ENCODE measurements at regions not wholly inside any gene's neighbourhood (a gene's known extent, or its start where the extent isn't known, plus 50 kb on each side); places are given as distances from the start of the nearest gene placed in this dataset.

GRCh38 chr4:189374176-189374575 lies 566.5 kb upstream of the FRG1 start:
- CTCF ChIA-PET, result no interaction called here

DNA sequence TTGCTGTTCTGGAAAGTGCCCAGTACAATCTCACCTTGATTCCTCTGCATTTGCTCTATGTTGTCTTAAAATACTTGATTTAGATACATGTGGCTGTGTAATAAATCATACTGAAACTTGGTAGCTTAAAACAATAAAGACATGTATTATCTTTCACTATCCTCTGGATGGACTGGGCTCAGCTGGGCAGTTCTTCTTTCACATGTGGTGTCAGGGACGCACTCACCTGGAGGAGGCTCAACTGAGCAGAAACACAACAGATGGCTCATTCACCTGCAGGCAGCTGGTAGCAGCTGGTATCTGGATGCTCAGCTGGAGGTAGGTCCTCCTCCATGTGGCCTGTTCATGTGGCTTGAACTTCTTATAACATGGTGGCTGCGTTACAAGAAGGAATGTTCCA lies 563.8 kb upstream of the FRG1 start:
- H3K27ac ChIP-seq (ENCODE audit: extremely low read depth, low read depth, low read length), result no peak overlapping the region
- H3K36me3 ChIP-seq (ENCODE audit: control insufficient read depth in 2 of 2, insufficient read depth in 1 of 2, low read length in 2 of 2), result no peaks in the 10 kb centered on the region
- no peaks in the 10 kb centered on the region for H3K4me1 ChIP-seq (ENCODE audit: control insufficient read depth, insufficient read depth, low read length)
- ChIA-PET POLR2A (no interaction called here), CTCF (no interaction called here)
- no peak overlapping the region for H3K4me3 ChIP-seq (ENCODE audit: low read depth, low read length)
- TF ChIP-seq ZNF837 (tag by site-specific recombination; IDR thresholded peaks at IDR 0.05), result no peak
- TF ChIP-seq TRIM28 (IDR thresholded peaks at IDR 0.05; ENCODE audit: borderline replicate concordance, low read length), result no peak
- no peak for TF ChIP-seq ELK4 (IDR thresholded peaks at IDR 0.05; ENCODE audit: borderline replicate concordance, low read depth, low read length)
- no peak for TF ChIP-seq ZNF558 (tag by site-specific recombination; IDR thresholded peaks at IDR 0.05)
- no peak for TF ChIP-seq ZNF274 (IDR thresholded peaks at IDR 0.05; ENCODE audit: low read length)
- no peak for TF ChIP-seq ZNF274 (tag by site-specific recombination; IDR thresholded peaks at IDR 0.05; ENCODE audit: borderline replicate concordance)
- TF ChIP-seq ZNF76 (tag by site-specific recombination; IDR thresholded peaks at IDR 0.05; ENCODE audit: borderline replicate concordance, low read depth), result no peak
- no peak for TF ChIP-seq ZNF423 (tag by site-specific recombination; IDR thresholded peaks at IDR 0.05)
- TF ChIP-seq RBAK (tag by site-specific recombination; IDR thresholded peaks at IDR 0.05), result no peak
- TF ChIP-seq, protein P1, sequence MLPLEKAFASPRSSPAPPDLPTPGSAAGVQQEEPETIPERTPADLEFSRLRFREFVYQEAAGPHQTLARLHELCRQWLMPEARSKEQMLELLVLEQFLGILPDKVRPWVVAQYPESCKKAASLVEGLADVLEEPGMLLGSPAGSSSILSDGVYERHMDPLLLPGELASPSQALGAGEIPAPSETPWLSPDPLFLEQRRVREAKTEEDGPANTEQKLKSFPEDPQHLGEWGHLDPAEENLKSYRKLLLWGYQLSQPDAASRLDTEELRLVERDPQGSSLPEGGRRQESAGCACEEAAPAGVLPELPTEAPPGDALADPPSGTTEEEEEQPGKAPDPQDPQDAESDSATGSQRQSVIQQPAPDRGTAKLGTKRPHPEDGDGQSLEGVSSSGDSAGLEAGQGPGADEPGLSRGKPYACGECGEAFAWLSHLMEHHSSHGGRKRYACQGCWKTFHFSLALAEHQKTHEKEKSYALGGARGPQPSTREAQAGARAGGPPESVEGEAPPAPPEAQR (tag by site-specific recombination; IDR thresholded peaks at IDR 0.05), result no peak
- no peak for TF ChIP-seq YY2 (tag by site-specific recombination; IDR thresholded peaks at IDR 0.05)
- no peak for TF ChIP-seq KLF7 (tag by site-specific recombination; IDR thresholded peaks at IDR 0.05; ENCODE audit: borderline replicate concordance)
- no peaks in the 10 kb centered on the region for H3K9me3 ChIP-seq (ENCODE audit: control insufficient read depth, insufficient read depth, low read depth, low read length)

More at GRCh38 chr4:189374176-189374575, 566.5 kb upstream of the FRG1 start:
- TF ChIP-seq, protein P2, sequence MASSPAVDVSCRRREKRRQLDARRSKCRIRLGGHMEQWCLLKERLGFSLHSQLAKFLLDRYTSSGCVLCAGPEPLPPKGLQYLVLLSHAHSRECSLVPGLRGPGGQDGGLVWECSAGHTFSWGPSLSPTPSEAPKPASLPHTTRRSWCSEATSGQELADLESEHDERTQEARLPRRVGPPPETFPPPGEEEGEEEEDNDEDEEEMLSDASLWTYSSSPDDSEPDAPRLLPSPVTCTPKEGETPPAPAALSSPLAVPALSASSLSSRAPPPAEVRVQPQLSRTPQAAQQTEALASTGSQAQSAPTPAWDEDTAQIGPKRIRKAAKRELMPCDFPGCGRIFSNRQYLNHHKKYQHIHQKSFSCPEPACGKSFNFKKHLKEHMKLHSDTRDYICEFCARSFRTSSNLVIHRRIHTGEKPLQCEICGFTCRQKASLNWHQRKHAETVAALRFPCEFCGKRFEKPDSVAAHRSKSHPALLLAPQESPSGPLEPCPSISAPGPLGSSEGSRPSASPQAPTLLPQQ (tag by site-specific recombination; IDR thresholded peaks at IDR 0.05), result no peak
- TF ChIP-seq ZNF623 (tag by site-specific recombination; IDR thresholded peaks at IDR 0.05) (no peak), ZNF274 (IDR thresholded peaks at IDR 0.05; ENCODE audit: low read length) (no peak), ZNF274 (tag by site-specific recombination; IDR thresholded peaks at IDR 0.05; ENCODE audit: borderline replicate concordance) (no peak), ZNF416 (tag by site-specific recombination; IDR thresholded peaks at IDR 0.05) (no peak), ZBTB26 (tag by site-specific recombination; optimal IDR thresholded peaks at IDR 0.05) (no peak), ZNF585B (tag by site-specific recombination; IDR thresholded peaks at IDR 0.05) (no peak), ZNF544 (tag by site-specific recombination; IDR thresholded peaks at IDR 0.05) (no peak), HOXD13 (CRISPR knock-in tag; IDR thresholded peaks at IDR 0.05; ENCODE audit: borderline replicate concordance) (no peak), ZNF155 (tag by site-specific recombination; IDR thresholded peaks at IDR 0.05) (no peak), ZNF354C (tag by site-specific recombination; IDR thresholded peaks at IDR 0.05; ENCODE audit: borderline replicate concordance, low read depth) (no peak), PRDM1 (tag by site-specific recombination; IDR thresholded peaks at IDR 0.05) (no peak), ZNF146 (tag by site-specific recombination; IDR thresholded peaks at IDR 0.05) (no peak)
- Histone ChIP-seq H3K9me3 (ENCODE audit: control insufficient read depth, insufficient read depth, low read depth, low read length) (no peaks in the 10 kb centered on the region), H3K36me3 (ENCODE audit: control insufficient read depth in 2 of 2, insufficient read depth in 1 of 2, low read length in 2 of 2) (no peaks in the 10 kb centered on the region), H3K4me3 (ENCODE audit: low read depth, low read length) (no peak overlapping the region), H3K4me1 (ENCODE audit: control insufficient read depth, insufficient read depth, low read length) (no peaks in the 10 kb centered on the region), H3K27ac (ENCODE audit: extremely low read depth, low read depth, low read length) (no peak overlapping the region)
- POLR2A ChIA-PET, result no interaction called here
